MCF 10A (cell line): ENCODE measurements at regions not wholly inside any gene's neighbourhood (a gene's known extent, or its start where the extent isn't known, plus 50 kb on each side); places are given as distances from the start of the nearest gene placed in this dataset.

ENCODE experiments used
- BruUV-seq: library from RNA; stranded (reverse); fragments of 400-500 nt; replicated peaks from 2 replicates; lab custom pipeline; 2021; lab: Mats Ljungman, UMichigan
- CTCF ChIA-PET: fragments of 300-600 bp; sonication (Branson Sonifier 250); formaldehyde crosslinking; extraction: SDS; loops from one replicate; lab custom pipeline; 2021; ENCODE audit warnings: antibody characterized with exemption, inconsistent platforms; lab: Yijun Ruan, JAX
- POLR2A ChIA-PET: fragments of 300-600, 350-650 bp; sonication (Branson Sonifier 250); formaldehyde crosslinking; extraction: SDS; loops from one replicate; lab custom pipeline; 2020; ENCODE audit warnings: antibody characterized with exemption, inconsistent platforms; lab: Yijun Ruan, JAX
- DNase-seq: peaks from one replicate; pipeline ENCODE4 v3.0.0-alpha.2; 2018; ENCODE audit not compliant: unreplicated experiment
- H3K27ac Mint-ChIP-seq: one replicate; pipeline ENCODE4 v1.8.0; 2022; ENCODE audit warnings: mild to moderate bottlenecking, low read depth, mixed read lengths; ENCODE audit not compliant: unreplicated experiment
- H3K27me3 Mint-ChIP-seq: one replicate; pipeline ENCODE4 v1.8.0; 2022; ENCODE audit warnings: mixed read lengths; ENCODE audit not compliant: insufficient read depth, unreplicated experiment
- H3K36me3 Mint-ChIP-seq: one replicate; pipeline ENCODE4 v1.8.0; 2022; ENCODE audit warnings: mild to moderate bottlenecking, moderate library complexity, mixed read lengths; ENCODE audit not compliant: insufficient read depth, unreplicated experiment
- H3K4me1 Mint-ChIP-seq: one replicate; pipeline ENCODE4 v1.8.0; 2022; ENCODE audit warnings: mixed read lengths; ENCODE audit not compliant: insufficient read depth, unreplicated experiment
- H3K4me3 Mint-ChIP-seq: one replicate; pipeline ENCODE4 v1.8.0; 2022; ENCODE audit warnings: mild to moderate bottlenecking, moderate library complexity, mixed read lengths; ENCODE audit not compliant: unreplicated experiment
- H3K9me3 Mint-ChIP-seq: one replicate; pipeline ENCODE4 v1.8.0; 2022; ENCODE audit warnings: mixed read lengths; ENCODE audit not compliant: unreplicated experiment
- CTCF ChIP-seq: fragments of 200-600 bp; IDR thresholded peaks from one replicate; pipeline ENCODE4 v1.8.0; 2022; ENCODE audit warnings: antibody characterized with exemption, mild to moderate bottlenecking; ENCODE audit not compliant: unreplicated experiment
- intact Hi-C: fragments of 100-400 bp; cut with micrococcal nuclease; formaldehyde crosslinking; loops from 2 replicates; pipeline ENCODE4 v1.14.1; 2022

- no TSS peak for BruUV-seq
- Mint-ChIP-seq H3K4me1 (peaks cover 13% of the 10 kb centered on the region), H3K27ac (no peak overlapping the region), H3K36me3 (no peaks in the 10 kb centered on the region), H3K9me3 (peaks cover 6% of the 10 kb centered on the region), H3K27me3 (no peaks in the 10 kb centered on the region), H3K4me3 (no peak overlapping the region)
- ChIA-PET CTCF (interaction anchor here (0.6 to 0.7 kb wide), 2 partner anchors 18 to 122 kb away, joined by 3 to 4 read pairs; no protein-coding TSS in a partner anchor), POLR2A (interaction anchor here (0.6 kb wide), 1 partner anchor 282 kb away, joined by 3 read pairs; no protein-coding TSS in a partner anchor)
- no peak for DNase-seq
- intact Hi-C loops, result no loop called here
- TF ChIP-seq CTCF, result no peak
These were observed 688.6 kb downstream of the GALC start for GRCh38 chr14:87304404-87304803.

GRCh38 chr14:87286826-87287225 is 706.2 kb downstream of the GALC start:
- intact Hi-C loops, result no loop called here
- Mint-ChIP-seq H3K27me3 (no peaks in the 10 kb centered on the region), H3K27ac (no peak overlapping the region), H3K9me3 (peaks cover 4% of the 10 kb centered on the region), H3K4me1 (peaks cover 10% of the 10 kb centered on the region), H3K36me3 (no peaks in the 10 kb centered on the region), H3K4me3 (no peak overlapping the region)
- CTCF ChIA-PET, result no interaction called here
- no peak for TF ChIP-seq CTCF
- DNase-seq, result no peak
- POLR2A ChIA-PET, result no interaction called here
- no TSS peak for BruUV-seq

GRCh38 chr14:87286191-87286590 is 706.8 kb downstream of the GALC start:
- POLR2A ChIA-PET, result no interaction called here
- CTCF ChIA-PET, result no interaction called here
- BruUV-seq, result no TSS peak
- DNase-seq, result no peak
- Mint-ChIP-seq H3K4me1 (peaks cover 10% of the 10 kb centered on the region), H3K4me3 (no peak overlapping the region), H3K36me3 (no peaks in the 10 kb centered on the region), H3K27me3 (no peaks in the 10 kb centered on the region), H3K27ac (no peak overlapping the region), H3K9me3 (no peaks in the 10 kb centered on the region)
- intact Hi-C loops, result no loop called here
- no peak for TF ChIP-seq CTCF

- intact Hi-C loops, result no loop called here
- peaks cover 10% of the 10 kb centered on the region for H3K4me1 Mint-ChIP-seq
- ChIA-PET POLR2A (no interaction called here), CTCF (interaction anchor here (0.5 to 0.9 kb wide), 4 partner anchors 47 to 330 kb away, joined by 3 to 5 read pairs (median 4); no protein-coding TSS in a partner anchor)
- DNase-seq, result no peak
- H3K27ac Mint-ChIP-seq, result no peak overlapping the region
- H3K36me3 Mint-ChIP-seq, result no peaks in the 10 kb centered on the region
- H3K4me3 Mint-ChIP-seq, result no peak overlapping the region
- no peak for TF ChIP-seq CTCF
- BruUV-seq, result no TSS peak
- no peaks in the 10 kb centered on the region for H3K27me3 Mint-ChIP-seq
- H3K9me3 Mint-ChIP-seq, result no peaks in the 10 kb centered on the region
These were observed 707.5 kb downstream of the GALC start for GRCh38 chr14:87285506-87285905.
